ENCODE measurements at regions not wholly inside any gene's neighbourhood (a gene's known extent, or its start where the extent isn't known, plus 50 kb on each side); places are given as distances from the start of the nearest gene placed in this dataset.

GRCh38 chr11:19661827-19662226 lies 50.8 kb upstream of the NAV2 start (continued):
- TF ChIP-seq JUN (IDR thresholded peaks at IDR 0.05; ENCODE audit: low read depth, low read length) (no peak), TEAD4 (IDR thresholded peaks at IDR 0.05; ENCODE audit: low read depth, low read length) (0 out of 2 replicates have a peak, but pooled peaks have one; percentile 13), CEBPB (IDR thresholded peaks at IDR 0.05; ENCODE audit: low read depth, low read length) (no peak), POU5F1 (IDR thresholded peaks at IDR 0.05; ENCODE audit: low read depth, low read length) (no peak), ASH2L (IDR thresholded peaks at IDR 0.05; ENCODE audit: low read length) (no peak), MAX (IDR thresholded peaks at IDR 0.05) (no peak), SRF (IDR thresholded peaks at IDR 0.05; ENCODE audit: low read depth, low read length) (peak; percentile 43)
